A549 (cell line): ENCODE measurements at regions not wholly inside any gene's neighbourhood (a gene's known extent, or its start where the extent isn't known, plus 50 kb on each side); places are given as distances from the start of the nearest gene placed in this dataset.

ENCODE experiments used
- ATAC-seq, 2 experiments: fragments of 200-7000 bp in 1 of 2; fragments of >200 bp in 1 of 2; cut with Nextera tagmentation in 1 of 2; cut with Tn5 transposase in 1 of 2; 3 replicates each; pipeline versions ENCODE4 v1.8.0 to v1.9.1; 2018 to 2020; ENCODE audit warnings: mild to moderate bottlenecking in 1 of 2, moderate library complexity in 1 of 2
- CTCF ChIA-PET: fragments of 300-600 bp; sonication (Branson Sonifier 250); formaldehyde crosslinking; extraction: SDS; loops from one replicate; lab custom pipeline; 2021; ENCODE audit warnings: antibody characterized with exemption, inconsistent platforms; lab: Yijun Ruan, JAX
- POLR2A ChIA-PET: fragments of 350-600 bp; formaldehyde crosslinking; extraction: SDS; loops from one replicate; lab custom pipeline; 2021; ENCODE audit warnings: antibody characterized with exemption, inconsistent platforms; lab: Yijun Ruan, JAX
- DNase-seq, 2 experiments: peaks; one replicate each; pipeline versions ENCODE4 v3.0.0 to v3.0.0-alpha.2; 2011 to 2016; ENCODE audit warnings: low read depth in 1 of 2, low spot score in 1 of 2
- FAIRE-seq: peaks from 2 replicates; lab custom pipeline; 2011; peaks lifted over from hg19 to GRCh38; lab: Jason Lieb, UNC
- H3K27ac ChIP-seq, 2 experiments: fragments of >200 bp; sonication (Bioruptor Twin); formaldehyde crosslinking; 3 replicates each; pipeline ENCODE4 v1.5.1; 2016 to 2017
- H3K4me1 ChIP-seq: fragments of >200 bp; sonication (Bioruptor Twin); formaldehyde crosslinking; 3 replicates; pipeline ENCODE4 v1.6.1; 2016
- H3K4me2 ChIP-seq: fragments of >200 bp; sonication (Bioruptor Twin); formaldehyde crosslinking; 3 replicates; pipeline ENCODE4 v1.6.1; 2016
- H3K4me3 ChIP-seq: fragments of >200 bp; sonication (Bioruptor Twin); formaldehyde crosslinking; 3 replicates; pipeline ENCODE4 v1.5.1; 2016
- H3K9me3 ChIP-seq: fragments of >200 bp; sonication (Bioruptor Twin); formaldehyde crosslinking; 3 replicates; pipeline ENCODE4 v1.6.1; 2016
- BHLHE40 ChIP-seq: IDR thresholded peaks from 2 replicates; pipeline ENCODE4 v1.6.1; 2012; ENCODE audit warnings: low read depth, low read length, inconsistent platforms
- CHD4 ChIP-seq: fragments of 200-600 bp; sonication (generic); IDR thresholded peaks from 2 replicates; pipeline ENCODE4 v1.6.1; 2016; ENCODE audit warnings: antibody characterized with exemption, mild to moderate bottlenecking, borderline replicate concordance
- CTCF ChIP-seq: fragments of >200 bp; sonication (Bioruptor Twin); formaldehyde crosslinking; IDR thresholded peaks from 3 replicates; pipeline ENCODE4 v1.5.1; 2016
- EHF ChIP-seq: fragments of 250-450 bp; sonication (Bioruptor Pico); IDR thresholded peaks from 2 replicates; pipeline ENCODE4 v1.5.0; 2020; ENCODE audit warnings: mild to moderate bottlenecking
- EP300 ChIP-seq, 2 experiments: fragments of >200 bp; sonication (Bioruptor Twin); formaldehyde crosslinking; IDR thresholded peaks; 2 replicates in 1 of 2; 3 replicates in 1 of 2; pipeline ENCODE4 v1.6.1; 2016 to 2017
- ESRRA ChIP-seq: fragments of 150-350 bp; IDR thresholded peaks from 2 replicates; pipeline ENCODE4 v1.6.1; 2014; ENCODE audit warnings: mild to moderate bottlenecking, low read length, borderline replicate concordance
- FOSL2 ChIP-seq, 2 experiments: fragments of 450-650 bp in 1 of 2; fragments of >200 bp in 1 of 2; sonication (Bioruptor Twin) in 1 of 2; formaldehyde crosslinking; IDR thresholded peaks; 2 replicates each; pipeline versions ENCODE4 v1.5.0 to v1.6.1; 2016 to 2020; ENCODE audit warnings: mild to moderate bottlenecking in 1 of 2, moderate library complexity in 1 of 2
- FOXS1 ChIP-seq: fragments of 250-450 bp; sonication (Bioruptor Pico); IDR thresholded peaks from 2 replicates; pipeline ENCODE4 v1.5.0; 2020; ENCODE audit warnings: mild to moderate bottlenecking, moderate library complexity
- HDAC2 ChIP-seq: fragments of 200-600 bp; sonication (generic); IDR thresholded peaks from 2 replicates; pipeline ENCODE4 v1.6.1; 2016
- HES2 ChIP-seq: fragments of >200 bp; sonication (Bioruptor Twin); formaldehyde crosslinking; IDR thresholded peaks from 2 replicates; pipeline ENCODE4 v1.6.1; 2016
- HMGXB4 ChIP-seq: fragments of 250-450 bp; sonication (Bioruptor Pico); IDR thresholded peaks from 2 replicates; pipeline ENCODE4 v1.5.0; 2021; ENCODE audit warnings: mild to moderate bottlenecking, moderate library complexity, borderline replicate concordance
- HOXA7 ChIP-seq: fragments of 250-450 bp; sonication (Bioruptor Pico); IDR thresholded peaks from 2 replicates; pipeline ENCODE4 v1.5.0; 2020; ENCODE audit warnings: mild to moderate bottlenecking, moderate library complexity
- HOXB13 ChIP-seq: fragments of 250-450 bp; sonication (Bioruptor Pico); IDR thresholded peaks from 2 replicates; pipeline ENCODE4 v1.5.0; 2020; ENCODE audit warnings: low read depth, mild to moderate bottlenecking, moderate library complexity
- HOXB5 ChIP-seq: fragments of 250-450 bp; sonication (Bioruptor Pico); IDR thresholded peaks from 2 replicates; pipeline ENCODE4 v1.5.0; 2020; ENCODE audit warnings: mild to moderate bottlenecking, moderate library complexity
- JUN ChIP-seq, 2 experiments: fragments of >200 bp; sonication (Bioruptor Twin); formaldehyde crosslinking; IDR thresholded peaks; 2 replicates in 1 of 2; 3 replicates in 1 of 2; pipeline ENCODE4 v1.6.1; 2016 to 2017
- JUNB ChIP-seq: fragments of >200 bp; sonication (Bioruptor Twin); formaldehyde crosslinking; IDR thresholded peaks from 2 replicates; pipeline ENCODE4 v1.6.1; 2016
- KDM1A ChIP-seq: fragments of 200-600 bp; sonication (generic); IDR thresholded peaks from 2 replicates; pipeline ENCODE4 v1.6.1; 2016; ENCODE audit warnings: low read depth, mild to moderate bottlenecking
- MYC ChIP-seq: IDR thresholded peaks from 2 replicates; pipeline ENCODE4 v1.6.1; 2012; ENCODE audit warnings: mild to moderate bottlenecking, inconsistent platforms, low read length, improper control_type of control experiment, borderline replicate concordance
- PHF8 ChIP-seq: fragments of 200-600 bp; sonication (generic); IDR thresholded peaks from 2 replicates; pipeline ENCODE4 v1.6.1; 2016; ENCODE audit warnings: low read depth, mild to moderate bottlenecking, antibody characterized with exemption, moderate library complexity, borderline replicate concordance
- POLR2A ChIP-seq: IDR thresholded peaks from 2 replicates; pipeline ENCODE4 v1.6.1; 2012; ENCODE audit warnings: mild to moderate bottlenecking, low read length
- RARB ChIP-seq: fragments of 250-450 bp; sonication (Bioruptor Pico); IDR thresholded peaks from 2 replicates; pipeline ENCODE4 v1.8.0; 2021; ENCODE audit warnings: mild to moderate bottlenecking, moderate library complexity
- RFX5 ChIP-seq: fragments of 450-650 bp; IDR thresholded peaks from 2 replicates; pipeline ENCODE4 v1.7.1; 2014; ENCODE audit warnings: antibody characterized with exemption, mild to moderate bottlenecking, moderate library complexity
- ZNF302 ChIP-seq: fragments of 250-450 bp; sonication (Bioruptor Pico); IDR thresholded peaks from 2 replicates; pipeline ENCODE4 v1.9.0; 2021; ENCODE audit warnings: inconsistent platforms, mild to moderate bottlenecking, moderate library complexity
- WGBS: methylation state at CpG from one replicate; pipeline ENCODE4 v1.1.6; 2017; ENCODE audit errors: missing lambda C conversion rate; 5-methylcytosine and 5-hydroxymethylcytosine counted together

- 0 out of 2 replicates have a peak, but pooled peaks have one; percentile 46 for TF ChIP-seq KDM1A
- TF ChIP-seq ESRRA: no peak
- no peak for TF ChIP-seq HOXB13
- no peak for TF ChIP-seq HMGXB4 (CRISPR knock-in tag)
- POLR2A ChIA-PET: no interaction called here
- ATAC-seq: no peak
- H3K4me2 ChIP-seq: no peak overlapping the region
- DNase-seq: no peak
- H3K4me3 ChIP-seq: no peak overlapping the region
- CTCF ChIA-PET: interaction anchor here (1.0 to 1.7 kb wide), 2 partner anchors 16 to 51 kb away, joined by 3 to 5 read pairs; no protein-coding TSS in a partner anchor
- peaks cover 6% of the 10 kb centered on the region; the same call in 1 of the 3 replicates for H3K9me3 ChIP-seq
- no peak overlapping the region for H3K27ac ChIP-seq
- no peaks in the 10 kb centered on the region for H3K4me1 ChIP-seq
- no peak for FAIRE-seq
- WGBS: 92% methylated on average over 5 of the region's 5 CpGs
These were observed 106.1 kb downstream of the LITAF start for GRCh38 chr16:11480634-11481033.

GRCh38 chr16:11481987-11482386 is 104.7 kb downstream of the LITAF start:
- no peak overlapping the region for H3K4me2 ChIP-seq
- TF ChIP-seq CTCF (no peak), EHF (no peak), HDAC2 (no peak), PHF8 (no peak), EP300 (IDR thresholded peaks at IDR 0.05) (no peak), ZNF302 (CRISPR knock-in tag) (no peak), FOXS1 (CRISPR knock-in tag) (no peak), FOSL2 (IDR thresholded peaks at IDR 0.05) (no peak), FOSL2 (CRISPR knock-in tag; IDR thresholded peaks at IDR 0.05) (no peak), HOXA7 (no peak), JUNB (no peak), BHLHE40 (no peak), HOXB5 (CRISPR knock-in tag) (no peak), POLR2A (no peak), CHD4 (no peak), JUN (IDR thresholded peaks at IDR 0.05) (no peak), MYC (no peak), RARB (no peak), HES2 (no peak), RFX5 (no peak)
- TF ChIP-seq, all 56 proteins: peak for 0
- no peak for ATAC-seq
- Histone ChIP-seq H3K4me1 (no peaks in the 10 kb centered on the region), H3K9me3 (peaks cover 6% of the 10 kb centered on the region; the same call in 1 of the 3 replicates), H3K27ac (no peak overlapping the region), H3K4me3 (no peak overlapping the region)
- WGBS: 48% methylated on average over 4 of the region's 4 CpGs
- no peak for DNase-seq
- ChIA-PET POLR2A (no interaction called here), CTCF (interaction anchor here (0.5 to 1.7 kb wide), 5 partner anchors 18 to 253 kb away, joined by 3 to 6 read pairs (median 3); no protein-coding TSS in a partner anchor)
- no peak for FAIRE-seq
